Stimulated activated CD8-positive, alpha-beta memory T cell treated with anti-CD3 and anti-CD28 coated beads, Interleukin-2, amount 100 ng/mL, for 48 hours (primary cell): ENCODE measurements at regions not wholly inside any gene's neighbourhood (a gene's known extent, or its start where the extent isn't known, plus 50 kb on each side); places are given as distances from the start of the nearest gene placed in this dataset.

Source experiments
- DNase-seq, 2 donors: peaks; one replicate each; pipeline ENCODE4 v3.0.0-alpha.2; 2020; ENCODE audit warnings: low read depth in 2 of 2

GRCh38 chr4:121227341-121227792 lies 63.2 kb upstream of the TNIP3 start:
- no peak for DNase-seq

- no peak for DNase-seq
Measured at GRCh38 chr4:121226362-121226761, 62.2 kb upstream of the TNIP3 start.

GRCh38 chr4:121221608-121222007 lies 57.5 kb upstream of the TNIP3 start:
- DNase-seq, result no peak

GRCh38 chr4:121221201-121221600 lies 57.1 kb upstream of the TNIP3 start:
- DNase-seq, result no peak

GRCh38 chr4:121220698-121221097 lies 56.6 kb upstream of the TNIP3 start:
- DNase-seq, result no peak

- DNase-seq, result no peak
Measured at GRCh38 chr4:121219227-121219626, 55.1 kb upstream of the TNIP3 start.

- DNase-seq, result no peak
Measured at GRCh38 chr4:121217351-121217750, 53.2 kb upstream of the TNIP3 start.

GRCh38 chr4:121216461-121216860 lies 52.3 kb upstream of the TNIP3 start:
- DNase-seq, result no peak

GRCh38 chr4:121213940-121214339 lies 49.8 kb upstream of the TNIP3 start:
- DNase-seq, result no peak
